HepG2 (cell line): ENCODE measurements at regions not wholly inside any gene's neighbourhood (a gene's known extent, or its start where the extent isn't known, plus 50 kb on each side); places are given as distances from the start of the nearest gene placed in this dataset.

Experiments
- ATAC-seq: fragments of 200-7000 bp; cut with Tn5 transposase; 3 replicates; pipeline ENCODE4 v1.9.1; 2020; ENCODE audit warnings: mild to moderate bottlenecking, moderate library complexity
- BruUV-seq: library from RNA; stranded (reverse); fragments of 400-500 nt; replicated peaks from 2 replicates; lab custom pipeline; 2021; lab: Mats Ljungman, UMichigan
- CTCF ChIA-PET: fragments of 300-600 bp; formaldehyde crosslinking; extraction: SDS; loops from one replicate; lab custom pipeline; 2021; ENCODE audit warnings: low total read pairs, inconsistent platforms, low intra/inter-chr PET ratio; lab: Yijun Ruan, JAX
- POLR2A ChIA-PET: fragments of 350-600 bp; sonication (Branson Sonifier 250); formaldehyde crosslinking; loops from one replicate; lab custom pipeline; 2020; ENCODE audit warnings: antibody characterized with exemption, inconsistent platforms; lab: Yijun Ruan, JAX
- DNase-seq: peaks from one replicate; pipeline ENCODE4 v3.0.0-alpha.2; 2015; ENCODE audit warnings: low spot score
- FAIRE-seq: peaks from 3 replicates; lab custom pipeline; 2011; peaks lifted over from hg19 to GRCh38; lab: Jason Lieb, UNC
- H2AFZ ChIP-seq: one replicate; pipeline ENCODE4 v1.6.1; 2011; ENCODE audit warnings: low read length, inconsistent platforms
- H3K27ac ChIP-seq: fragments of 300-600 bp; 3 replicates; pipeline ENCODE4 v1.8.0; 2011; ENCODE audit warnings: mixed run types, mild to moderate bottlenecking, mixed read lengths, low read length, inconsistent platforms; ENCODE audit not compliant: insufficient read depth; ENCODE audit errors: extremely low read length
- H3K27me3 ChIP-seq, 2 experiments: fragments of 200-600 bp in 1 of 2; 2 replicates in 1 of 2; 3 replicates in 1 of 2; pipeline versions ENCODE4 v1.6.0 to v1.8.0; 2011; ENCODE audit warnings: low read length in 2 of 2, mild to moderate bottlenecking in 2 of 2, moderate library complexity in 2 of 2, inconsistent platforms in 1 of 2; ENCODE audit not compliant: insufficient read depth in 2 of 2, control insufficient read depth in 1 of 2
- H3K36me3 ChIP-seq, 2 experiments: fragments of 200-600 bp in 1 of 2; replicated peaks in 1 of 2; 2 replicates in 1 of 2; 3 replicates in 1 of 2; pipeline versions ENCODE4 v1.5.1 to v1.8.0; 2011; ENCODE audit warnings: low read length in 2 of 2, inconsistent platforms in 1 of 2; ENCODE audit not compliant: insufficient read depth in 2 of 2, control insufficient read depth in 1 of 2
- H3K4me1 ChIP-seq: 2 replicates; pipeline ENCODE4 v1.5.1; 2012; ENCODE audit warnings: low read length, inconsistent platforms; ENCODE audit not compliant: insufficient read depth
- H3K4me2 ChIP-seq: 2 replicates; pipeline ENCODE4 v1.6.0; 2011; ENCODE audit warnings: low read depth, low read length, inconsistent platforms
- H3K4me3 ChIP-seq, 3 experiments: fragments of 200-600 bp in 1 of 3; sonication (generic), shearing (Covaris generic) in 1 of 3; replicated peaks in 1 of 3; 2 replicates each; pipeline ENCODE4 v1.5.1; 2011 to 2016; ENCODE audit warnings: low read length in 3 of 3, inconsistent platforms in 2 of 3, low read depth in 2 of 3, mild to moderate bottlenecking in 2 of 3, control low read depth in 1 of 3, mixed read lengths in 1 of 3; ENCODE audit not compliant: insufficient read depth in 1 of 3
- H3K79me2 ChIP-seq: one replicate; pipeline ENCODE4 v1.6.1; 2011; ENCODE audit warnings: low read length, inconsistent platforms; ENCODE audit not compliant: insufficient read depth
- H3K9ac ChIP-seq: 2 replicates; pipeline ENCODE4 v1.6.0; 2011; ENCODE audit warnings: mild to moderate bottlenecking, low read depth, low read length, inconsistent platforms; ENCODE audit not compliant: insufficient read depth
- H3K9me3 ChIP-seq: 2 replicates; pipeline ENCODE4 v1.5.1; 2012; ENCODE audit warnings: mild to moderate bottlenecking, low read length
- H4K20me1 ChIP-seq: 2 replicates; pipeline ENCODE4 v1.6.0; 2011; ENCODE audit warnings: inconsistent platforms, mild to moderate bottlenecking, low read length, moderate library complexity; ENCODE audit not compliant: insufficient read depth
- AHR ChIP-seq: IDR thresholded peaks from 2 replicates; pipeline ENCODE4 v1.6.1; 2018; ENCODE audit warnings: missing genetic modification reagents, missing compliant biosample characterization
- GMEB1 ChIP-seq: sonication (generic); formaldehyde crosslinking; IDR thresholded peaks from 2 replicates; pipeline ENCODE4 v1.5.1; 2020; ENCODE audit warnings: missing genetic modification reagents, mild to moderate bottlenecking, borderline replicate concordance
- GRHL1 ChIP-seq: sonication (generic); formaldehyde crosslinking; conservative IDR thresholded peaks from 2 replicates; pipeline ENCODE4 v1.8.0; 2022; ENCODE audit warnings: missing genetic modification reagents
- KAT7 ChIP-seq: IDR thresholded peaks from 2 replicates; pipeline ENCODE4 v1.6.1; 2018; ENCODE audit warnings: borderline replicate concordance, missing compliant biosample characterization
- KMT2A ChIP-seq: sonication (generic); formaldehyde crosslinking; IDR thresholded peaks from 2 replicates; pipeline ENCODE4 v1.4.0; 2020; ENCODE audit warnings: missing genetic modification reagents
- MLXIP ChIP-seq: sonication (generic); formaldehyde crosslinking; IDR thresholded peaks from 2 replicates; pipeline ENCODE4 v1.9.0; 2021; ENCODE audit warnings: missing genetic modification reagents, borderline replicate concordance
- NCOA2 ChIP-seq: sonication (generic); formaldehyde crosslinking; IDR thresholded peaks from 2 replicates; pipeline ENCODE4 v1.8.0; 2022; ENCODE audit warnings: inconsistent platforms
- TERF1 ChIP-seq: sonication (generic); formaldehyde crosslinking; IDR thresholded peaks from 2 replicates; pipeline ENCODE4 v1.8.0; 2022; ENCODE audit warnings: mild to moderate bottlenecking, missing genetic modification reagents, moderate library complexity
- ZNF253 ChIP-seq: sonication (generic); formaldehyde crosslinking; IDR thresholded peaks from 2 replicates; pipeline ENCODE4 v1.8.0; 2022; ENCODE audit warnings: mild to moderate bottlenecking, missing genetic modification reagents, borderline replicate concordance
- ZNF296 ChIP-seq: sonication (generic); formaldehyde crosslinking; conservative IDR thresholded peaks from 2 replicates; pipeline ENCODE4 v1.5.0; 2020; ENCODE audit warnings: mild to moderate bottlenecking, missing genetic modification reagents
- ZNF775 ChIP-seq: sonication (generic); formaldehyde crosslinking; IDR thresholded peaks from 2 replicates; pipeline ENCODE4 v1.4.0; 2020; ENCODE audit warnings: missing genetic modification reagents, mild to moderate bottlenecking, moderate library complexity, borderline replicate concordance
- ZSCAN31 ChIP-seq: sonication (generic); formaldehyde crosslinking; IDR thresholded peaks from 2 replicates; pipeline ENCODE4 v1.5.0; 2020; ENCODE audit warnings: low read depth, mild to moderate bottlenecking, missing genetic modification reagents
- WGBS: methylation state at CpG from one replicate; pipeline ENCODE4 v1.1.6; 2017; ENCODE audit warnings: low lambda C conversion rate; 5-methylcytosine and 5-hydroxymethylcytosine counted together
- in situ Hi-C: cut with HindIII; loops from 2 replicates; pipeline ENCODE4 v1.10.0; 2017; ENCODE audit warnings: low pct_unique_long_range_greater_than_20kb; ENCODE audit not compliant: extremely low pct_ligation_motif_present
- intact Hi-C: fragments of 100-400 bp; cut with micrococcal nuclease; formaldehyde crosslinking; loops from one replicate; pipeline ENCODE4 v1.10.0; 2022; ENCODE audit not compliant: unreplicated experiment

- TF ChIP-seq GMEB1 (CRISPR knock-in tag), result no peak
- no peak for TF ChIP-seq TERF1 (CRISPR knock-in tag)
- no peak for TF ChIP-seq ZNF775 (CRISPR knock-in tag)
Measured at GRCh38 chr12:43148691-43149090, 403.3 kb downstream of the ADAMTS20 start (continued).

- 5% methylated on average over 1 of the region's 1 CpG for WGBS
- BruUV-seq, result no TSS peak
- H3K4me2 ChIP-seq, result no peak overlapping the region
- no peaks in the 10 kb centered on the region for H3K4me1 ChIP-seq
- in situ Hi-C loops (no loop called here), intact Hi-C loops (no loop called here)
- no peak for FAIRE-seq
- H3K79me2 ChIP-seq, result no peaks in the 10 kb centered on the region
- ChIA-PET POLR2A (no interaction called here), CTCF (no interaction called here)
- H3K9me3 ChIP-seq, result no peaks in the 10 kb centered on the region
- H2AFZ ChIP-seq, result no peak overlapping the region
- no peak for DNase-seq
- no peaks in the 10 kb centered on the region for H3K27me3 ChIP-seq
- H4K20me1 ChIP-seq, result no peaks in the 10 kb centered on the region
- no peak for ATAC-seq
- H3K4me3 ChIP-seq, result no peak overlapping the region
- H3K36me3 ChIP-seq, result no peaks in the 10 kb centered on the region
- no peak overlapping the region for H3K9ac ChIP-seq
- H3K27ac ChIP-seq, result no peak overlapping the region
- TF ChIP-seq GRHL1 (CRISPR knock-in tag) (no peak), KMT2A (CRISPR knock-in tag) (no peak), KAT7 (CRISPR knock-in tag) (no peak), ZNF296 (CRISPR knock-in tag) (no peak), ZNF253 (CRISPR knock-in tag) (no peak), ZSCAN31 (no peak), NCOA2 (CRISPR knock-in tag) (no peak), AHR (no peak), MLXIP (CRISPR knock-in tag) (no peak)
Measured at GRCh38 chr12:43147878-43148277, 404.1 kb downstream of the ADAMTS20 start.
